ENCODE measurements at regions not wholly inside any gene's neighbourhood (a gene's known extent, or its start where the extent isn't known, plus 50 kb on each side); places are given as distances from the start of the nearest gene placed in this dataset.

GRCh38 chr5:167916261-167916691, 375.2 kb upstream of the WWC1 start:
- no peaks in the 10 kb centered on the region for H3K9me3 ChIP-seq
- H3K27ac ChIP-seq = no peak overlapping the region
- no peak for TF ChIP-seq CTCF (IDR thresholded peaks at IDR 0.05)
- H3K4me1 ChIP-seq = no peaks in the 10 kb centered on the region
- H3K4me3 ChIP-seq = no peak overlapping the region
- H3K36me3 ChIP-seq = no peaks in the 10 kb centered on the region
- DNase-seq (ENCODE audit: low spot score) = no peak
- H3K27me3 ChIP-seq = no peaks in the 10 kb centered on the region

DNA sequence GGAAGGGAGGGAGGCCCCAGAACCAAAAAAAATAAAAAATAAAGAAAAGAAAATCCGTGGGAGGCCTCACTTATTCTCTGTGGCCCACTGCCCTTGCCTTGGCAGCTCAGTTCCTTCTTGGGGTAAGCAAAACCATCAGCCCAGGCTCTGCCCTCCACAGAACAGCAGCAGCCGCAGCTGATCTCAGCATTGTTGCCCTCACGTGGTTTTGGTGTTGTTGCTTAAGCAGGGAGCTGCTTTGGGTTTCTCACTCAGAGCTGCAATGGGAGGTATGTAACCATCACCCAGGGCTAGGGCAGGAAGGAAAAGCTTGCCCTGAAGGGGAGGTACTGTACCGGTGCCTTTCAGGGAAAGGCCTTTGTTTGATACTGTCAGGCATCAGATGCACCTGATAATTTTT, 374.7 kb upstream of the WWC1 start:
- Histone ChIP-seq H3K27ac (no peak overlapping the region), H3K4me3 (no peak overlapping the region), H3K9me3 (no peaks in the 10 kb centered on the region), H3K4me1 (no peaks in the 10 kb centered on the region), H3K36me3 (no peaks in the 10 kb centered on the region), H3K27me3 (no peaks in the 10 kb centered on the region)
- TF ChIP-seq CTCF (IDR thresholded peaks at IDR 0.05) = no peak
- no peak for DNase-seq (ENCODE audit: low spot score)

DNA sequence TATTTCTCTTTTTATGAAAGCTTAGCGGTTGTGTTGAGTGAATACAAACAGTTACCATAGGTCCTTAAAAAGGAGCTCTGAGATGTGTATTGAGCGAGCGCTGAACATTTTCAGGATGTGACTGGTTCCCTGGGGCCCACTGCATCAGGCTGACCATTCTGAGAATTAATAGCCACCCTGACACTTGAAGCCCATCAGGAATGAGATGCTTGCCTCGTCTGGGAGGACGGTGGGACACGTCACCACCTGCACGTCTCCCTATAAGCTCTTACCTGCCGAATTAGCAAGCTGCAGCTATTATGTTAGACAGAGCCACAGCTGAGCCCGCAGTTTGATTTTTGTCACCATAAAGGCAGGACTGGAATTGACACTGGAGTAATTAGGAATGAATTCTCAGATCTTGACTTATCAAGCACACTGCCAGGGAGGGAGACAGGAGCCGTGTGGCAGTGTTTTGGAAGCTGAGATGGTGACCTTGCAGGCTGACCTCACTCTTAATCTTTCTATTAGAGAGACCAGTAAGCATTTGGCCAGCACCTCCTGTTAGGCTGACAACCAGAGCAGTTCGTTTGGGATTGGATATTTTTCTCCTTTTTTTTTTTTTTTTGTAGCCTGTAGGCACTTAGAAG, 373.1 kb upstream of the WWC1 start:
- no peak for TF ChIP-seq CTCF (IDR thresholded peaks at IDR 0.05)
- no peaks in the 10 kb centered on the region for H3K27me3 ChIP-seq
- no peak overlapping the region for H3K4me3 ChIP-seq
- peak overlapping the region in 1 of 2 donors; percentile 29 for H3K27ac ChIP-seq
- no peaks in the 10 kb centered on the region for H3K4me1 ChIP-seq
- no peaks in the 10 kb centered on the region for H3K9me3 ChIP-seq
- H3K36me3 ChIP-seq = no peaks in the 10 kb centered on the region
- no peak for DNase-seq (ENCODE audit: low spot score)

- peak overlapping the region in 1 of 2 donors; percentile 29 for H3K27ac ChIP-seq
Measured at GRCh38 chr5:167918813-167919483, 372.5 kb upstream of the WWC1 start.

GRCh38 chr5:167920589-167920988, 370.9 kb upstream of the WWC1 start:
- no peaks in the 10 kb centered on the region for H3K4me1 ChIP-seq
- no peaks in the 10 kb centered on the region for H3K27me3 ChIP-seq
- DNase-seq (ENCODE audit: low spot score) = no peak
- no peaks in the 10 kb centered on the region for H3K9me3 ChIP-seq
- no peak overlapping the region for H3K4me3 ChIP-seq
- H3K36me3 ChIP-seq = no peaks in the 10 kb centered on the region
- H3K27ac ChIP-seq = no peak overlapping the region
- TF ChIP-seq CTCF (IDR thresholded peaks at IDR 0.05) = no peak

More at GRCh38 chr5:167918813-167919483, 372.5 kb upstream of the WWC1 start:
- no peaks in the 10 kb centered on the region for H3K9me3 ChIP-seq
- H3K36me3 ChIP-seq = no peaks in the 10 kb centered on the region
- no peak for DNase-seq (ENCODE audit: low spot score)
- no peaks in the 10 kb centered on the region for H3K27me3 ChIP-seq
- H3K4me1 ChIP-seq = no peaks in the 10 kb centered on the region
- H3K4me3 ChIP-seq = no peak overlapping the region
- TF ChIP-seq CTCF (IDR thresholded peaks at IDR 0.05) = no peak
